HepG2 (cell line): ENCODE measurements at regions not wholly inside any gene's neighbourhood (a gene's known extent, or its start where the extent isn't known, plus 50 kb on each side); places are given as distances from the start of the nearest gene placed in this dataset.

Experiments used
- ELF1 ChIP-seq: sonication (generic); formaldehyde crosslinking; IDR thresholded peaks from 2 replicates; pipeline ENCODE4 v1.4.0; 2020; ENCODE audit warnings: missing genetic modification reagents
- KLF9 ChIP-seq: IDR thresholded peaks from 2 replicates; pipeline ENCODE4 v1.6.1; 2016; ENCODE audit warnings: low read depth
- MAFF ChIP-seq: IDR thresholded peaks from 2 replicates; pipeline ENCODE4 v1.6.1; 2011; ENCODE audit warnings: low read depth, low read length, improper control_type of control experiment
- NR1H2 ChIP-seq: sonication (generic); formaldehyde crosslinking; IDR thresholded peaks from 2 replicates; pipeline ENCODE4 v1.8.1; 2022; ENCODE audit warnings: low read depth, missing genetic modification reagents, borderline replicate concordance
- SALL1 ChIP-seq: sonication (generic); formaldehyde crosslinking; IDR thresholded peaks from 2 replicates; pipeline ENCODE4 v1.8.0; 2022; ENCODE audit warnings: mild to moderate bottlenecking, missing genetic modification reagents
- SCMH1 ChIP-seq: sonication (generic); formaldehyde crosslinking; IDR thresholded peaks from 2 replicates; pipeline ENCODE4 v1.9.0; 2021; ENCODE audit warnings: missing genetic modification reagents, mild to moderate bottlenecking, borderline replicate concordance
- SP2 ChIP-seq: sonication (generic); formaldehyde crosslinking; IDR thresholded peaks from 2 replicates; pipeline ENCODE4 v1.5.1; 2020; ENCODE audit warnings: mild to moderate bottlenecking, missing genetic modification reagents
- SP5 ChIP-seq: IDR thresholded peaks from 2 replicates; pipeline ENCODE4 v1.6.1; 2016; ENCODE audit warnings: low read depth, borderline replicate concordance
- ZNF253 ChIP-seq: sonication (generic); formaldehyde crosslinking; IDR thresholded peaks from 2 replicates; pipeline ENCODE4 v1.8.0; 2022; ENCODE audit warnings: mild to moderate bottlenecking, missing genetic modification reagents, borderline replicate concordance
- ZNF3 ChIP-seq: IDR thresholded peaks from 2 replicates; pipeline ENCODE4 v1.7.0; 2017; ENCODE audit warnings: inconsistent platforms
- ZNF34 ChIP-seq: sonication (generic); formaldehyde crosslinking; IDR thresholded peaks from 2 replicates; pipeline ENCODE4 v1.4.0; 2020; ENCODE audit warnings: mild to moderate bottlenecking, missing genetic modification reagents, borderline replicate concordance
- ZNF746 ChIP-seq: sonication (generic); formaldehyde crosslinking; IDR thresholded peaks from 2 replicates; pipeline ENCODE4 v1.8.0; 2022; ENCODE audit warnings: mild to moderate bottlenecking, missing genetic modification reagents
- TF ChIP-seq, protein P1 (sequence below): IDR thresholded peaks from 2 replicates; pipeline ENCODE4 v1.6.1; 2018; ENCODE audit warnings: missing genetic modification reagents, mild to moderate bottlenecking, missing compliant biosample characterization
- TF ChIP-seq, protein P2 (sequence below): sonication (generic); formaldehyde crosslinking; IDR thresholded peaks from 2 replicates; pipeline ENCODE4 v1.9.0; 2022; ENCODE audit warnings: low read depth, missing genetic modification reagents
- TF ChIP-seq, protein P3 (sequence below): sonication (generic); formaldehyde crosslinking; IDR thresholded peaks from 2 replicates; pipeline ENCODE4 v1.4.0; 2020; ENCODE audit warnings: missing genetic modification reagents
- TF ChIP-seq, protein P4 (sequence below): conservative IDR thresholded peaks from 2 replicates; pipeline ENCODE4 v1.6.1; 2018; ENCODE audit warnings: missing genetic modification reagents
- TF ChIP-seq, protein P5 (sequence below), 2 experiments: sonication (generic) in 1 of 2; formaldehyde crosslinking in 1 of 2; IDR thresholded peaks; 2 replicates each; pipeline versions ENCODE4 v1.6.1 to v1.9.0; 2014 to 2022; ENCODE audit warnings: antibody characterized with exemption in 1 of 2, borderline replicate concordance in 1 of 2, inconsistent platforms in 1 of 2, low read depth in 1 of 2, missing genetic modification reagents in 1 of 2

DNA sequence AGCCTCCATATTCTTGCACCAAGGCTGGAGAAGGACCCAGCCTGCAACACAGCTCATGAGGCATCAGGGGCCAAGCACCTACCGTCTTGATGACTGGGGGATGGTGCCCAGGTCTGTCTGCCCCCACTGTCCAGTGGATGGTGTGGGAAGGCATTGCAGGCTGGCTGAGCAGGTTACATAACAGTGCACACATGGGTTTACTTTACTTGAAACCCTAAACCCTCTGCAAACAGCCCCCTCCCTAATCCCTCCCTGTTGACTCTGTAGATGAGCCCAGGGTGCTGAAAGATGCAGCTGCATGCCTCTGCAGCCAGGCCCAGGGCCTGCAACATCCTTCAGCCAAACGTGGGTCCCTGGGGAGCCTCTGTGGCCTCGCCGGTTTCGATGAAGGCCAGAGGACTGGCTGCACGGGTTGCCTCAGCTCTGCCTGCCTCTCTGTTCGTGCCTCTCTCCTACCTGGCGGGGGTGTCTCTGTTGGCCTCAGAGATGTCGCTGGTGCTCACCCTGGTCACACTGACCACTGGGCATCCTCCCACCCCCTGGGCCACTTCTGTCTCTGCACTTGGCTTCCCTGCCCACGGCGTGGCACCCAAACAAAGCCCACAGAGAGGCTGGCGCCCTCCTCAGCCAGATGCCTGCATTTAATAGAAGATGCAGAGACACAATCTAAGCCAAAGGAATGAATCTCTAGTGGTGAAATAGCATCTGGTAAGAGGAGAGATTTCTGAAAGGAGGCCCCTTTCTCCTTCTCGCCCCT is 95.1 kb downstream of the METRNL start (continued):
- peak; percentile 91 for TF ChIP-seq SP5
- TF ChIP-seq, protein P1, sequence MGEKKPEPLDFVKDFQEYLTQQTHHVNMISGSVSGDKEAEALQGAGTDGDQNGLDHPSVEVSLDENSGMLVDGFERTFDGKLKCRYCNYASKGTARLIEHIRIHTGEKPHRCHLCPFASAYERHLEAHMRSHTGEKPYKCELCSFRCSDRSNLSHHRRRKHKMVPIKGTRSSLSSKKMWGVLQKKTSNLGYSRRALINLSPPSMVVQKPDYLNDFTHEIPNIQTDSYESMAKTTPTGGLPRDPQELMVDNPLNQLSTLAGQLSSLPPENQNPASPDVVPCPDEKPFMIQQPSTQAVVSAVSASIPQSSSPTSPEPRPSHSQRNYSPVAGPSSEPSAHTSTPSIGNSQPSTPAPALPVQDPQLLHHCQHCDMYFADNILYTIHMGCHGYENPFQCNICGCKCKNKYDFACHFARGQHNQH (CRISPR knock-in tag): peak; percentile 94
- TF ChIP-seq, protein P2, sequence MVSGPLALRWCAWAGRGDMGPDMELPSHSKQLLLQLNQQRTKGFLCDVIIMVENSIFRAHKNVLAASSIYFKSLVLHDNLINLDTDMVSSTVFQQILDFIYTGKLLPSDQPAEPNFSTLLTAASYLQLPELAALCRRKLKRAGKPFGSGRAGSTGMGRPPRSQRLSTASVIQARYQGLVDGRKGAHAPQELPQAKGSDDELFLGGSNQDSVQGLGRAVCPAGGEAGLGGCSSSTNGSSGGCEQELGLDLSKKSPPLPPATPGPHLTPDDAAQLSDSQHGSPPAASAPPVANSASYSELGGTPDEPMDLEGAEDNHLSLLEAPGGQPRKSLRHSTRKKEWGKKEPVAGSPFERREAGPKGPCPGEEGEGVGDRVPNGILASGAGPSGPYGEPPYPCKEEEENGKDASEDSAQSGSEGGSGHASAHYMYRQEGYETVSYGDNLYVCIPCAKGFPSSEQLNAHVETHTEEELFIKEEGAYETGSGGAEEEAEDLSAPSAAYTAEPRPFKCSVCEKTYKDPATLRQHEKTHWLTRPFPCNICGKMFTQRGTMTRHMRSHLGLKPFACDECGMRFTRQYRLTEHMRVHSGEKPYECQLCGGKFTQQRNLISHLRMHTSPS (CRISPR knock-in tag): 0 out of 2 replicates have a peak, but pooled peaks have one; percentile 38
- peak; percentile 88; the same call in 1 of the 2 replicates for TF ChIP-seq ZNF34
- peak; percentile 97 for TF ChIP-seq SALL1 (CRISPR knock-in tag)
- no peak for TF ChIP-seq KLF9 (CRISPR knock-in tag)
- peak; percentile 36; the same call in 1 of the 2 replicates for TF ChIP-seq SP2
- TF ChIP-seq SCMH1 (CRISPR knock-in tag): no peak
- TF ChIP-seq NR1H2 (CRISPR knock-in tag): no peak
- TF ChIP-seq, protein P3, sequence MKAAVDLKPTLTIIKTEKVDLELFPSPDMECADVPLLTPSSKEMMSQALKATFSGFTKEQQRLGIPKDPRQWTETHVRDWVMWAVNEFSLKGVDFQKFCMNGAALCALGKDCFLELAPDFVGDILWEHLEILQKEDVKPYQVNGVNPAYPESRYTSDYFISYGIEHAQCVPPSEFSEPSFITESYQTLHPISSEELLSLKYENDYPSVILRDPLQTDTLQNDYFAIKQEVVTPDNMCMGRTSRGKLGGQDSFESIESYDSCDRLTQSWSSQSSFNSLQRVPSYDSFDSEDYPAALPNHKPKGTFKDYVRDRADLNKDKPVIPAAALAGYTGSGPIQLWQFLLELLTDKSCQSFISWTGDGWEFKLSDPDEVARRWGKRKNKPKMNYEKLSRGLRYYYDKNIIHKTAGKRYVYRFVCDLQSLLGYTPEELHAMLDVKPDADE (CRISPR knock-in tag): no peak
- TF ChIP-seq ZNF3 (CRISPR knock-in tag): no peak
- TF ChIP-seq ELF1 (CRISPR knock-in tag): no peak
- TF ChIP-seq ZNF746 (CRISPR knock-in tag): peak; percentile 80
- TF ChIP-seq, protein P4, sequence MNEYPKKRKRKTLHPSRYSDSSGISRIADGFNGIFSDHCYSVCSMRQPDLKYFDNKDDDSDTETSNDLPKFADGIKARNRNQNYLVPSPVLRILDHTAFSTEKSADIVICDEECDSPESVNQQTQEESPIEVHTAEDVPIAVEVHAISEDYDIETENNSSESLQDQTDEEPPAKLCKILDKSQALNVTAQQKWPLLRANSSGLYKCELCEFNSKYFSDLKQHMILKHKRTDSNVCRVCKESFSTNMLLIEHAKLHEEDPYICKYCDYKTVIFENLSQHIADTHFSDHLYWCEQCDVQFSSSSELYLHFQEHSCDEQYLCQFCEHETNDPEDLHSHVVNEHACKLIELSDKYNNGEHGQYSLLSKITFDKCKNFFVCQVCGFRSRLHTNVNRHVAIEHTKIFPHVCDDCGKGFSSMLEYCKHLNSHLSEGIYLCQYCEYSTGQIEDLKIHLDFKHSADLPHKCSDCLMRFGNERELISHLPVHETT (CRISPR knock-in tag): peak; percentile 75; the same call in 1 of the 2 replicates
- TF ChIP-seq, protein P5, sequence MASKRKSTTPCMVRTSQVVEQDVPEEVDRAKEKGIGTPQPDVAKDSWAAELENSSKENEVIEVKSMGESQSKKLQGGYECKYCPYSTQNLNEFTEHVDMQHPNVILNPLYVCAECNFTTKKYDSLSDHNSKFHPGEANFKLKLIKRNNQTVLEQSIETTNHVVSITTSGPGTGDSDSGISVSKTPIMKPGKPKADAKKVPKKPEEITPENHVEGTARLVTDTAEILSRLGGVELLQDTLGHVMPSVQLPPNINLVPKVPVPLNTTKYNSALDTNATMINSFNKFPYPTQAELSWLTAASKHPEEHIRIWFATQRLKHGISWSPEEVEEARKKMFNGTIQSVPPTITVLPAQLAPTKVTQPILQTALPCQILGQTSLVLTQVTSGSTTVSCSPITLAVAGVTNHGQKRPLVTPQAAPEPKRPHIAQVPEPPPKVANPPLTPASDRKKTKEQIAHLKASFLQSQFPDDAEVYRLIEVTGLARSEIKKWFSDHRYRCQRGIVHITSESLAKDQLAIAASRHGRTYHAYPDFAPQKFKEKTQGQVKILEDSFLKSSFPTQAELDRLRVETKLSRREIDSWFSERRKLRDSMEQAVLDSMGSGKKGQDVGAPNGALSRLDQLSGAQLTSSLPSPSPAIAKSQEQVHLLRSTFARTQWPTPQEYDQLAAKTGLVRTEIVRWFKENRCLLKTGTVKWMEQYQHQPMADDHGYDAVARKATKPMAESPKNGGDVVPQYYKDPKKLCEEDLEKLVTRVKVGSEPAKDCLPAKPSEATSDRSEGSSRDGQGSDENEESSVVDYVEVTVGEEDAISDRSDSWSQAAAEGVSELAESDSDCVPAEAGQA (IDR thresholded peaks at IDR 0.05; ENCODE audit: low read depth): no peak
- TF ChIP-seq, protein P5 (CRISPR knock-in tag; IDR thresholded peaks at IDR 0.05; ENCODE audit: borderline replicate concordance): no peak
- TF ChIP-seq ZNF253 (CRISPR knock-in tag): peak; percentile 79; the same call in 1 of the 2 replicates
- no peak for TF ChIP-seq MAFF
